WTC11 (cell line): ENCODE measurements at regions not wholly inside any gene's neighbourhood (a gene's known extent, or its start where the extent isn't known, plus 50 kb on each side); places are given as distances from the start of the nearest gene placed in this dataset.

ENCODE experiments used
- IRF2 ChIP-seq: sonication (generic); formaldehyde crosslinking; IDR thresholded peaks from 2 replicates; pipeline ENCODE4 v1.8.0; 2022; ENCODE audit warnings: low read depth, missing genetic modification reagents, borderline replicate concordance
- NR3C1 ChIP-seq: sonication (generic); formaldehyde crosslinking; conservative IDR thresholded peaks from 2 replicates; pipeline ENCODE4 v1.8.1; 2023; ENCODE audit warnings: low read depth, mild to moderate bottlenecking, missing genetic modification reagents
- RELA ChIP-seq: sonication (generic); formaldehyde crosslinking; IDR thresholded peaks from 2 replicates; pipeline ENCODE4 v1.8.1; 2022; ENCODE audit warnings: missing genetic modification reagents, mild to moderate bottlenecking, borderline replicate concordance
- TCF7 ChIP-seq: sonication (generic); formaldehyde crosslinking; IDR thresholded peaks from 2 replicates; pipeline ENCODE4 v1.8.0; 2022; ENCODE audit warnings: mild to moderate bottlenecking, low read depth, missing genetic modification reagents, moderate library complexity
- TF ChIP-seq, protein P1 (sequence below): sonication (generic); formaldehyde crosslinking; IDR thresholded peaks from 2 replicates; pipeline ENCODE4 v1.8.0; 2023; ENCODE audit warnings: missing genetic modification reagents, mild to moderate bottlenecking, borderline replicate concordance
- TF ChIP-seq, protein P2 (sequence below): fragments of 200-600 bp; IDR thresholded peaks from 2 replicates; pipeline ENCODE4 v1.8.0; 2022; ENCODE audit warnings: antibody characterized with exemption
- TF ChIP-seq, protein P3 (sequence below): sonication (generic); formaldehyde crosslinking; IDR thresholded peaks from 2 replicates; pipeline ENCODE4 v1.8.1; 2023; ENCODE audit warnings: mild to moderate bottlenecking, missing genetic modification reagents, moderate library complexity
- TF ChIP-seq, protein P4 (sequence below): sonication (generic); formaldehyde crosslinking; IDR thresholded peaks from 2 replicates; pipeline ENCODE4 v1.8.1; 2023; ENCODE audit warnings: mild to moderate bottlenecking, missing genetic modification reagents

DNA sequence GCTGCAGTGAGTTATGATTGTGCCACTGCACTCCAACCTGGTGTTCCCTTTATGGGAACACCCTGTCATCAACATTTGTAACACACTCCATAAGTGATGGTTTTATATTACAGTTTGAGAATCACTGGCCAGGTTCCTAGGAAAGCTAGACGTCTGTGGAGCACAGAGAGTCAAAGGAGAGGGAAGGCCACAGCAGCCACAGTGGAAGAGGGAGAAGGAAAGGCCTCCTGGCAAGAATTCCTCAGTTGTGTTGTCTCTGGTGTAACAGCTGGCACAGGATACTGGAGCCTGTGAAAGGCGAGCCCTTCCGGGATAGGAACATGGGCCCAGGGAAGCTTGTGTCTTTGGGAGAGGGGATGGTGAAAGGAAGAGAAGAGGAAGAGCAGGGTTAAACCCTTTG is 360.5 kb upstream of the PIK3C3 start:
- TF ChIP-seq, protein P1, sequence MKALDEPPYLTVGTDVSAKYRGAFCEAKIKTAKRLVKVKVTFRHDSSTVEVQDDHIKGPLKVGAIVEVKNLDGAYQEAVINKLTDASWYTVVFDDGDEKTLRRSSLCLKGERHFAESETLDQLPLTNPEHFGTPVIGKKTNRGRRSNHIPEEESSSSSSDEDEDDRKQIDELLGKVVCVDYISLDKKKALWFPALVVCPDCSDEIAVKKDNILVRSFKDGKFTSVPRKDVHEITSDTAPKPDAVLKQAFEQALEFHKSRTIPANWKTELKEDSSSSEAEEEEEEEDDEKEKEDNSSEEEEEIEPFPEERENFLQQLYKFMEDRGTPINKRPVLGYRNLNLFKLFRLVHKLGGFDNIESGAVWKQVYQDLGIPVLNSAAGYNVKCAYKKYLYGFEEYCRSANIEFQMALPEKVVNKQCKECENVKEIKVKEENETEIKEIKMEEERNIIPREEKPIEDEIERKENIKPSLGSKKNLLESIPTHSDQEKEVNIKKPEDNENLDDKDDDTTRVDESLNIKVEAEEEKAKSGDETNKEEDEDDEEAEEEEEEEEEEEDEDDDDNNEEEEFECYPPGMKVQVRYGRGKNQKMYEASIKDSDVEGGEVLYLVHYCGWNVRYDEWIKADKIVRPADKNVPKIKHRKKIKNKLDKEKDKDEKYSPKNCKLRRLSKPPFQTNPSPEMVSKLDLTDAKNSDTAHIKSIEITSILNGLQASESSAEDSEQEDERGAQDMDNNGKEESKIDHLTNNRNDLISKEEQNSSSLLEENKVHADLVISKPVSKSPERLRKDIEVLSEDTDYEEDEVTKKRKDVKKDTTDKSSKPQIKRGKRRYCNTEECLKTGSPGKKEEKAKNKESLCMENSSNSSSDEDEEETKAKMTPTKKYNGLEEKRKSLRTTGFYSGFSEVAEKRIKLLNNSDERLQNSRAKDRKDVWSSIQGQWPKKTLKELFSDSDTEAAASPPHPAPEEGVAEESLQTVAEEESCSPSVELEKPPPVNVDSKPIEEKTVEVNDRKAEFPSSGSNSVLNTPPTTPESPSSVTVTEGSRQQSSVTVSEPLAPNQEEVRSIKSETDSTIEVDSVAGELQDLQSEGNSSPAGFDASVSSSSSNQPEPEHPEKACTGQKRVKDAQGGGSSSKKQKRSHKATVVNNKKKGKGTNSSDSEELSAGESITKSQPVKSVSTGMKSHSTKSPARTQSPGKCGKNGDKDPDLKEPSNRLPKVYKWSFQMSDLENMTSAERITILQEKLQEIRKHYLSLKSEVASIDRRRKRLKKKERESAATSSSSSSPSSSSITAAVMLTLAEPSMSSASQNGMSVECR (CRISPR knock-in tag) = no peak
- no peak for TF ChIP-seq TCF7 (CRISPR knock-in tag)
- TF ChIP-seq, protein P2, sequence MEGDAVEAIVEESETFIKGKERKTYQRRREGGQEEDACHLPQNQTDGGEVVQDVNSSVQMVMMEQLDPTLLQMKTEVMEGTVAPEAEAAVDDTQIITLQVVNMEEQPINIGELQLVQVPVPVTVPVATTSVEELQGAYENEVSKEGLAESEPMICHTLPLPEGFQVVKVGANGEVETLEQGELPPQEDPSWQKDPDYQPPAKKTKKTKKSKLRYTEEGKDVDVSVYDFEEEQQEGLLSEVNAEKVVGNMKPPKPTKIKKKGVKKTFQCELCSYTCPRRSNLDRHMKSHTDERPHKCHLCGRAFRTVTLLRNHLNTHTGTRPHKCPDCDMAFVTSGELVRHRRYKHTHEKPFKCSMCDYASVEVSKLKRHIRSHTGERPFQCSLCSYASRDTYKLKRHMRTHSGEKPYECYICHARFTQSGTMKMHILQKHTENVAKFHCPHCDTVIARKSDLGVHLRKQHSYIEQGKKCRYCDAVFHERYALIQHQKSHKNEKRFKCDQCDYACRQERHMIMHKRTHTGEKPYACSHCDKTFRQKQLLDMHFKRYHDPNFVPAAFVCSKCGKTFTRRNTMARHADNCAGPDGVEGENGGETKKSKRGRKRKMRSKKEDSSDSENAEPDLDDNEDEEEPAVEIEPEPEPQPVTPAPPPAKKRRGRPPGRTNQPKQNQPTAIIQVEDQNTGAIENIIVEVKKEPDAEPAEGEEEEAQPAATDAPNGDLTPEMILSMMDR = no peak
- TF ChIP-seq, protein P3, sequence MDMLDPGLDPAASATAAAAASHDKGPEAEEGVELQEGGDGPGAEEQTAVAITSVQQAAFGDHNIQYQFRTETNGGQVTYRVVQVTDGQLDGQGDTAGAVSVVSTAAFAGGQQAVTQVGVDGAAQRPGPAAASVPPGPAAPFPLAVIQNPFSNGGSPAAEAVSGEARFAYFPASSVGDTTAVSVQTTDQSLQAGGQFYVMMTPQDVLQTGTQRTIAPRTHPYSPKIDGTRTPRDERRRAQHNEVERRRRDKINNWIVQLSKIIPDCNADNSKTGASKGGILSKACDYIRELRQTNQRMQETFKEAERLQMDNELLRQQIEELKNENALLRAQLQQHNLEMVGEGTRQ = no peak
- no peak for TF ChIP-seq NR3C1 (CRISPR knock-in tag)
- no peak for TF ChIP-seq RELA
- TF ChIP-seq, protein P4, sequence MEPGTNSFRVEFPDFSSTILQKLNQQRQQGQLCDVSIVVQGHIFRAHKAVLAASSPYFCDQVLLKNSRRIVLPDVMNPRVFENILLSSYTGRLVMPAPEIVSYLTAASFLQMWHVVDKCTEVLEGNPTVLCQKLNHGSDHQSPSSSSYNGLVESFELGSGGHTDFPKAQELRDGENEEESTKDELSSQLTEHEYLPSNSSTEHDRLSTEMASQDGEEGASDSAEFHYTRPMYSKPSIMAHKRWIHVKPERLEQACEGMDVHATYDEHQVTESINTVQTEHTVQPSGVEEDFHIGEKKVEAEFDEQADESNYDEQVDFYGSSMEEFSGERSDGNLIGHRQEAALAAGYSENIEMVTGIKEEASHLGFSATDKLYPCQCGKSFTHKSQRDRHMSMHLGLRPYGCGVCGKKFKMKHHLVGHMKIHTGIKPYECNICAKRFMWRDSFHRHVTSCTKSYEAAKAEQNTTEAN (CRISPR knock-in tag) = no peak
- no peak for TF ChIP-seq IRF2 (CRISPR knock-in tag)
